ENCODE measurements at regions not wholly inside any gene's neighbourhood (a gene's known extent, or its start where the extent isn't known, plus 50 kb on each side); places are given as distances from the start of the nearest gene placed in this dataset.

GRCh38 chr13:64410276-64411053 is 2819.7 kb downstream of the PCDH9 start:
- H4K91ac ChIP-seq (ENCODE audit: insufficient read depth, low read depth, low read length): no peak overlapping the region
- no peak overlapping the region for H2AK9ac ChIP-seq (replicated peaks; ENCODE audit: low read depth, low read length, poor library complexity)
- no peak overlapping the region for H3K23ac ChIP-seq (ENCODE audit: low read depth, low read length)
- no peak overlapping the region for H2BK20ac ChIP-seq (ENCODE audit: low read depth, low read length)
- H3K4me3 ChIP-seq (ENCODE audit: insufficient read depth, low read depth, low read length): no peak overlapping the region
- no peak overlapping the region for H3K4ac ChIP-seq (ENCODE audit: low read depth, low read length)
- H4K8ac ChIP-seq (ENCODE audit: low read depth in 2 of 2, low read length in 2 of 2): no peak overlapping the region
- no CpG with 5 or more reads among the region's 5 CpGs for WGBS, 2 experiments (ENCODE audit: extremely low coverage in 2 of 2, insufficient read length in 1 of 2)
- no peaks in the 10 kb centered on the region for H3K27me3 ChIP-seq (ENCODE audit: control insufficient read depth, insufficient read depth, low read length)
- H3K18ac ChIP-seq (ENCODE audit: low read depth, low read length): no peak overlapping the region
- H3K56ac ChIP-seq (ENCODE audit: extremely low read depth, insufficient read depth, low read length): no peak overlapping the region
- no peak overlapping the region for H2BK15ac ChIP-seq (ENCODE audit: low read depth, low read length)
- in situ Hi-C loops (cut with MboI; ENCODE audit: low sequenced_read_pairs): no loop called here
- DNase-seq (no peak), ATAC-seq (ENCODE audit: low read depth) (no peak)
- no peak overlapping the region for H2AK5ac ChIP-seq (ENCODE audit: low read depth, low read length)
- H3K9me3 ChIP-seq (ENCODE audit: control insufficient read depth, insufficient read depth, low read length): no peaks in the 10 kb centered on the region
- H2AFZ ChIP-seq (replicated peaks; ENCODE audit: low read length, poor library complexity): no peak overlapping the region
- no peak overlapping the region for H4K5ac ChIP-seq (ENCODE audit: low read depth, low read length)
- no peaks in the 10 kb centered on the region for H3K36me3 ChIP-seq (ENCODE audit: control insufficient read depth, insufficient read depth, low read length)
- H2BK5ac ChIP-seq (ENCODE audit: low read depth, low read length, poor library complexity, severe bottlenecking): no peak overlapping the region
- H3K14ac ChIP-seq (replicated peaks; ENCODE audit: low read depth, low read length): no peak overlapping the region
- H3K9ac ChIP-seq (ENCODE audit: low read depth, low read length): no peak overlapping the region
- intact Hi-C loops (cut with micrococcal nuclease): no loop called here
- dilution Hi-C loops (cut with HindIII; ENCODE audit: low sequenced_read_pairs, unreplicated experiment): no loop called here
- BruUV-seq (replicated peaks): no TSS peak
- no peaks in the 10 kb centered on the region for H3K79me1 ChIP-seq (ENCODE audit: low read depth in 1 of 2, low read length in 2 of 2)
- TF ChIP-seq CEBPB (IDR thresholded peaks at IDR 0.05; ENCODE audit: low read depth, low read length) (no peak), RFX5 (IDR thresholded peaks at IDR 0.05; ENCODE audit: low read depth, low read length) (no peak), MAFK (IDR thresholded peaks at IDR 0.05; ENCODE audit: low read depth, low read length) (no peak), CHD1 (IDR thresholded peaks at IDR 0.05; ENCODE audit: low read depth, low read length) (no peak), FOS (IDR thresholded peaks at IDR 0.05; ENCODE audit: low read depth, low read length) (no peak), RCOR1 (IDR thresholded peaks at IDR 0.05; ENCODE audit: insufficient replicate concordance, low read length) (no peak)
- H3K4me1 ChIP-seq (ENCODE audit: control insufficient read depth, insufficient read depth, low read length): no peaks in the 10 kb centered on the region
- no peaks in the 10 kb centered on the region for H3K9me1 ChIP-seq (ENCODE audit: insufficient read depth, low read length)
- ChIA-PET CTCF (no interaction called here), POLR2A (ENCODE audit: unreplicated experiment) (no interaction called here)
- no peaks in the 10 kb centered on the region for H4K20me1 ChIP-seq (ENCODE audit: insufficient read depth, low read length)
- no peak overlapping the region for H3K4me2 ChIP-seq (ENCODE audit: low read depth, low read length)
- H3K27ac ChIP-seq (ENCODE audit: insufficient read depth, low read length): no peak overlapping the region
- no peak overlapping the region for H2BK120ac ChIP-seq (ENCODE audit: low read depth, low read length)
